Memory B cell (primary cell): ENCODE measurements at regions not wholly inside any gene's neighbourhood (a gene's known extent, or its start where the extent isn't known, plus 50 kb on each side); places are given as distances from the start of the nearest gene placed in this dataset.

Source experiments
- ATAC-seq: fragments of 150-1000 bp; cut with Tn5 transposase; 2 replicates; pipeline ENCODE4 v1.10.0; 2021; ENCODE audit warnings: low read depth, mild to moderate bottlenecking, moderate library complexity
- DNase-seq, 2 donors: peaks; one replicate each; pipeline ENCODE4 v3.0.0; 2022; ENCODE audit warnings: low spot score in 2 of 2
- H3K27ac Mint-ChIP-seq: one replicate; pipeline ENCODE4 v1.8.0; 2022; ENCODE audit warnings: mild to moderate bottlenecking, moderate library complexity, mixed read lengths
- H3K27me3 Mint-ChIP-seq: one replicate; pipeline ENCODE4 v1.8.0; 2022; ENCODE audit warnings: mixed read lengths
- H3K36me3 Mint-ChIP-seq: one replicate; pipeline ENCODE4 v1.8.0; 2022; ENCODE audit warnings: mild to moderate bottlenecking, mixed read lengths
- H3K4me1 Mint-ChIP-seq: one replicate; pipeline ENCODE4 v1.8.0; 2022; ENCODE audit warnings: mixed read lengths
- H3K4me3 Mint-ChIP-seq: one replicate; pipeline ENCODE4 v1.8.0; 2022; ENCODE audit warnings: mild to moderate bottlenecking, moderate library complexity, mixed read lengths
- H3K9me3 Mint-ChIP-seq: one replicate; pipeline ENCODE4 v1.8.0; 2022; ENCODE audit warnings: mixed read lengths

GRCh38 chr2:5144159-5144558 is 548.0 kb upstream of the SOX11 start:
- Mint-ChIP-seq H3K4me3 (no peak overlapping the region), H3K27me3 (no peaks in the 10 kb centered on the region), H3K27ac (no peak overlapping the region), H3K9me3 (peaks cover 7% of the 10 kb centered on the region), H3K36me3 (no peaks in the 10 kb centered on the region), H3K4me1 (no peaks in the 10 kb centered on the region)
- no peak for ATAC-seq
- DNase-seq = no peak

- H3K36me3 Mint-ChIP-seq = no peaks in the 10 kb centered on the region
- ATAC-seq = no peak
- no peak overlapping the region for H3K27ac Mint-ChIP-seq
- peaks cover 7% of the 10 kb centered on the region for H3K9me3 Mint-ChIP-seq
- no peak overlapping the region for H3K4me3 Mint-ChIP-seq
- no peaks in the 10 kb centered on the region for H3K4me1 Mint-ChIP-seq
- no peaks in the 10 kb centered on the region for H3K27me3 Mint-ChIP-seq
- no peak for DNase-seq
These were observed 547.1 kb upstream of the SOX11 start for GRCh38 chr2:5145053-5145452.

DNA sequence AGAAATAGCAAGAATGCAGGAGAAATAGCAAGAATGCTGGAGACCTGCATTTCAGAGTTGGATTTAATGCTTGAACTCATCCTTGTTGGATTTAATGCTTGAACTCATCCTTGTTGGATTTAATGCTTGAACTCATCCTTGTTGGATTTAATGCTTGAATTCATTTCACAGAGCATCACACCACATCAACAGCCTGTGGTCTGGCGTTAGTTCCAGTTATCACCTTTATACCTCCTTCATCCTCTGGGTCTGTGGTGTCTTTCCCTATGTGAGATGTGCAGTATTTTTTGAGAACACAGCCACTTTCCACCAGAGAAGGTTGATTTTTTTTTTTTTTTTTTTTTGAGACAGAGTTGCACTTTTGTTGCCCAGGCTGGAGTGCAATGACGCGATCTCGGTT is 546.4 kb upstream of the SOX11 start:
- ATAC-seq = no peak
- Mint-ChIP-seq H3K27ac (no peak overlapping the region), H3K9me3 (peaks cover 8% of the 10 kb centered on the region)

DNA sequence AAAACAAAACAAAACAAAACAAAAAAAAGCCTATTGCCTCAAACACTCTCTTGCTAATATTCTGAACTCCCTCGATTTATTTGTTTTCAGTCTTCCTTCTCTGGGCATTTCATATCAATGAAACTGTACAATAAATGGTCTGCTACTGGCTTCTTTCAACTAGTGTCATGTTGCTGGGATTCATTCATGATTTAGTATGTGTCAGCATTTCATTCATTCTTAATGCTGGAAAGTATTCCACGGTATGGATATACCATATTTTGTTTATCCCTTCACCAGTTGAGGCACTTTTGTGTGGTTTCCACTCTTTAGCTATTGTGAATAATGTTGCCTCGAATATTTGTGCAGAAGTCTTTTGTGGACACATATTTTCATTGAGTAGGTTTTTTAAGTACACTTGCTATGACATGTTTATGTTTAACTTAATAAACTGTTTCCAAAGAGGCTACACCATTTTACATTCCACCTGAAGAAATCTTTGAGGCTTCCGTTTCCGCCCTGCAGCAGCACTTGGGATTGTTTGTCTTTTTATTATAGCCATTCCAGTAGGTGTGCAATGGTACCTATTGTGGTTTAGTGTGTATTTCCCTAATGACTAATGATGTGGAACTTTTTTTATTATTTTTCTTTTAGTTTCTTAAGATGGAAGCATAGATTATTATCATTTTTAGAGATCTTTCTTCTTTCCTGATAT is 543.6 kb upstream of the SOX11 start:
- DNase-seq (no peak), ATAC-seq (no peak)
- Mint-ChIP-seq H3K36me3 (no peaks in the 10 kb centered on the region), H3K4me1 (no peaks in the 10 kb centered on the region), H3K9me3 (peaks cover 12% of the 10 kb centered on the region), H3K27me3 (no peaks in the 10 kb centered on the region), H3K4me3 (no peak overlapping the region), H3K27ac (no peak overlapping the region)

More for the DNA sequence above, 546.4 kb upstream of the SOX11 start:
- Mint-ChIP-seq H3K27me3 (no peaks in the 10 kb centered on the region), H3K36me3 (no peaks in the 10 kb centered on the region), H3K4me3 (no peak overlapping the region), H3K4me1 (no peaks in the 10 kb centered on the region)
- DNase-seq = no peak

- ATAC-seq (no peak), DNase-seq (no peak)
- no peak overlapping the region for H3K27ac Mint-ChIP-seq
- no peak overlapping the region for H3K4me3 Mint-ChIP-seq
- no peaks in the 10 kb centered on the region for H3K4me1 Mint-ChIP-seq
- peaks cover 15% of the 10 kb centered on the region for H3K9me3 Mint-ChIP-seq
- H3K36me3 Mint-ChIP-seq = no peaks in the 10 kb centered on the region
- H3K27me3 Mint-ChIP-seq = no peaks in the 10 kb centered on the region
These were observed 541.3 kb upstream of the SOX11 start for GRCh38 chr2:5150871-5151270.

- Mint-ChIP-seq H3K4me1 (no peaks in the 10 kb centered on the region), H3K27ac (no peak overlapping the region), H3K9me3 (peaks cover 3% of the 10 kb centered on the region), H3K36me3 (no peaks in the 10 kb centered on the region), H3K27me3 (no peaks in the 10 kb centered on the region), H3K4me3 (no peak overlapping the region)
- DNase-seq (no peak), ATAC-seq (no peak)
These were observed 527.2 kb upstream of the SOX11 start for GRCh38 chr2:5164776-5165525.

- ATAC-seq (no peak), DNase-seq (no peak)
- no peaks in the 10 kb centered on the region for H3K36me3 Mint-ChIP-seq
- no peaks in the 10 kb centered on the region for H3K4me1 Mint-ChIP-seq
- peaks cover 1% of the 10 kb centered on the region for H3K9me3 Mint-ChIP-seq
- H3K4me3 Mint-ChIP-seq = no peak overlapping the region
- no peaks in the 10 kb centered on the region for H3K27me3 Mint-ChIP-seq
- H3K27ac Mint-ChIP-seq = no peak overlapping the region
These were observed 519.3 kb upstream of the SOX11 start for GRCh38 chr2:5172923-5173322.

- no peak for DNase-seq
- peaks cover 1% of the 10 kb centered on the region for H3K9me3 Mint-ChIP-seq
- no peak overlapping the region for H3K4me3 Mint-ChIP-seq
- ATAC-seq = no peak
- no peaks in the 10 kb centered on the region for H3K36me3 Mint-ChIP-seq
- no peak overlapping the region for H3K27ac Mint-ChIP-seq
- no peaks in the 10 kb centered on the region for H3K27me3 Mint-ChIP-seq
- H3K4me1 Mint-ChIP-seq = no peaks in the 10 kb centered on the region
These were observed 518.2 kb upstream of the SOX11 start for GRCh38 chr2:5173876-5174535.

- H3K4me1 Mint-ChIP-seq = no peaks in the 10 kb centered on the region
- H3K27me3 Mint-ChIP-seq = no peaks in the 10 kb centered on the region
- ATAC-seq (no peak), DNase-seq (no peak)
- H3K4me3 Mint-ChIP-seq = no peak overlapping the region
- H3K9me3 Mint-ChIP-seq = peaks cover 1% of the 10 kb centered on the region
- H3K27ac Mint-ChIP-seq = no peak overlapping the region
- H3K36me3 Mint-ChIP-seq = no peaks in the 10 kb centered on the region
These were observed 517.0 kb upstream of the SOX11 start for GRCh38 chr2:5175231-5175630.

- Mint-ChIP-seq H3K27ac (no peak overlapping the region), H3K9me3 (peaks cover 2% of the 10 kb centered on the region), H3K4me1 (no peaks in the 10 kb centered on the region), H3K36me3 (no peaks in the 10 kb centered on the region), H3K4me3 (no peak overlapping the region), H3K27me3 (no peaks in the 10 kb centered on the region)
- DNase-seq (no peak), ATAC-seq (no peak)
These were observed 515.4 kb upstream of the SOX11 start for GRCh38 chr2:5176764-5177163.

- Mint-ChIP-seq H3K27me3 (no peaks in the 10 kb centered on the region), H3K4me1 (no peaks in the 10 kb centered on the region), H3K36me3 (no peaks in the 10 kb centered on the region), H3K27ac (no peak overlapping the region), H3K9me3 (peaks cover 7% of the 10 kb centered on the region), H3K4me3 (no peak overlapping the region)
- ATAC-seq = no peak
- DNase-seq = no peak
These were observed 509.2 kb upstream of the SOX11 start for GRCh38 chr2:5183031-5183430.

DNA sequence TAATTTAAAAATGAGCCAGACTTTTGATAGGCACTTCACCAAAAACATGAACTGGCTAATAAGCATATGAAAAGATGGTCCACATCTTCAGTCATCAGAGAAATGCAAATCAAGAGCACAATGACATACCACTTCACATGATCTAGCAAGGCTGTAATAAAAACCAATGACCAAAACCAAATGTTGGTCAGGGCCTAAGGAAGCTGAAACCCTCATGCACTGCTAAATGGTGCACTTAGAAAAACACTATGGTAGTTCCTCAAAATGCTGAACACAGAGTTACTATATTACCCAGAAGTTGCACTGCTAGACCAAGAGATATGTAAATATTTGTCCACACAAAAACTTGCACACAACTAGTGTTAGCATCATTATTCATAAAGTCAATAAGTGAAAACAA is 504.9 kb upstream of the SOX11 start:
- H3K36me3 Mint-ChIP-seq = no peaks in the 10 kb centered on the region
- H3K9me3 Mint-ChIP-seq = peaks cover 5% of the 10 kb centered on the region
- no peaks in the 10 kb centered on the region for H3K27me3 Mint-ChIP-seq
- no peak overlapping the region for H3K4me3 Mint-ChIP-seq
- DNase-seq = no peak
- no peak overlapping the region for H3K27ac Mint-ChIP-seq
- no peaks in the 10 kb centered on the region for H3K4me1 Mint-ChIP-seq
- no peak for ATAC-seq

- DNase-seq (no peak), ATAC-seq (no peak)
- no peaks in the 10 kb centered on the region for H3K36me3 Mint-ChIP-seq
- no peaks in the 10 kb centered on the region for H3K27me3 Mint-ChIP-seq
- H3K4me1 Mint-ChIP-seq = no peaks in the 10 kb centered on the region
- H3K4me3 Mint-ChIP-seq = no peak overlapping the region
- H3K9me3 Mint-ChIP-seq = peaks cover 6% of the 10 kb centered on the region
- H3K27ac Mint-ChIP-seq = no peak overlapping the region
These were observed 503.5 kb upstream of the SOX11 start for GRCh38 chr2:5188636-5189035.

DNA sequence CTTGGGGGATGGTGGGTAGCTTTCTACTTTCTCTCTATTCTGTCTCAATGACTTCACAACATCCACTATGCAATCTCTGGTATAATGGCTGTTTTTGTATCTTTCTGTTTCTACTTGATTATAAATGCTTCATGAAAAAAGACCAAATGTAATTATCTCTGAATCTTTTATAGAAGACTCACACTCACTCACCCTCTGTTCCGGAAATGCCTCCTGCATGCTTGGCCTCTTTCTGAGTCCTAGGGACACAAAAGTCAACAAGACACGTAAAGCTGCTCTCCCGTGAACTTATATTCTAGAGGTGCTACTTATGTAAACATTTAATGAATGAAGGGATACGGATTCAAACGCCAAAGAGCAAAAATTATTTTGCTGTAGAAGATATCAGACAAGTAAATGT is 502.2 kb upstream of the SOX11 start:
- DNase-seq = no peak

More for the DNA sequence above, 502.2 kb upstream of the SOX11 start:
- ATAC-seq = no peak
- H3K4me3 Mint-ChIP-seq = no peak overlapping the region
- peaks cover 7% of the 10 kb centered on the region for H3K9me3 Mint-ChIP-seq
- H3K27ac Mint-ChIP-seq = no peak overlapping the region
- H3K27me3 Mint-ChIP-seq = no peaks in the 10 kb centered on the region
- H3K36me3 Mint-ChIP-seq = no peaks in the 10 kb centered on the region
- no peaks in the 10 kb centered on the region for H3K4me1 Mint-ChIP-seq
